Activated gamma-delta T cell treated with Interleukin-2 at 50 U/mL for 16 hours (primary cell): ENCODE measurements at regions not wholly inside any gene's neighbourhood (a gene's known extent, or its start where the extent isn't known, plus 50 kb on each side); places are given as distances from the start of the nearest gene placed in this dataset.
"Not testable (repeated sequence)": the region's sequence is repeated elsewhere in the genome, so short reads cannot be mapped to it uniquely, and the experiment has no call there.

ENCODE experiments used
- DNase-seq: peaks from one replicate; pipeline ENCODE4 v3.0.0-alpha.2; 2020

DNA sequence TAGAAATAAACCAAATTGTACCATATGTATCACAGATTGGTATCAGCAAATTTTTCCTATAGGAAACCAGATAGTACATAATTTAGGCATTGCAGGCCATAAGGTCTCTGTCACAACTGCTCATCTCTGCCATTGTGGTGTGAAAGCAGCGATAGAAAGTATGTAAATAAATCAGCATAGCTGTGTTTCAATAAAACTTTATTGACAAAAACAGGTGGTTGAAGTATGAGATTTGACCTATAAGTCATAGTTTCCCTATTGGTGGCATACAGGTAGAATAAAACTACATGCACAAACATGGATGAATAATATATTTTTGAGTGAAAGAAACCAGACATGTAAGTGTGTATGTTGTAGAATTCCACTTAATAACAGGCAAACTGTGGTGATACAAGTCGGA is 1454.9 kb downstream of the REEP3 start:
- no peak for DNase-seq

DNA sequence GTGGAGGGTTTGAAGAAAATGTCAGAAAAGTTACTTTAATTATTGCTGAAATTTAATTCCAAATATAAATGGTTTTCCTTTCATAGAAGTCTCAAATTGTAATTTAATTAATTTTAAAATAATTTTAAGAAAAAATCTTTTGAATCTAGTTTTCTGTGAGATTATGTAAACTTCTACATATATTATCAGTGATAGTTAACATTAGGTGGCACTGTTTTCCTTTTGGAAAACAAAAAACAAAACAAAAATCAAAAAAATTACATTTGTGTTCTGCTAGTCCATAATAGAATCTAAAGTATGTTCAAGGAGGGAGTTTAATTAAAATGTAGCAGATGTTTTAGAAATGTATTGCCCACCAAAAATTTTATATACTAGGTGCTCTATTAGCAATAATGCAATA is 1456.7 kb downstream of the REEP3 start:
- DNase-seq, result no peak

- DNase-seq, result no peak
Observed at GRCh38 chr10:64996886-64997285, 1475.7 kb downstream of the REEP3 start.

DNA sequence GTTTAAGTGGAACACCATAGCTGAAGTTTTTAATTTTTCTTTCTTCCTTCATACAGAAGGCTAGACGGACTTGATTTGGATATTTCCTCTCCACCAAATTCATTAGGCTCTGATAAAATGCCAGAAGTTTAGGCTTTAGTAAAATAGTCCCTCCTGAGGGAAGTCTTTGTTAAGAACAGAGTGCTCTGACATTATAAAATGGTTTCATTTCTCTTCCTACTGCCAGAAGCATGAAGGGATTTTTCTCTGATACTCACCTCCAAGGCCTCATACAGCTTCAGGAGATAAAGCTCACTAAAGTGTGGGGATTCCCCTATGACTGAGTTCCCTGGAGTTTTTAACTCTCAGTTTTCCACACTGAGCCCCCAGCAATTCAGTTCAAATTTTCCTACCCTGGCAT is 1489.6 kb downstream of the REEP3 start:
- DNase-seq, result no peak

DNA sequence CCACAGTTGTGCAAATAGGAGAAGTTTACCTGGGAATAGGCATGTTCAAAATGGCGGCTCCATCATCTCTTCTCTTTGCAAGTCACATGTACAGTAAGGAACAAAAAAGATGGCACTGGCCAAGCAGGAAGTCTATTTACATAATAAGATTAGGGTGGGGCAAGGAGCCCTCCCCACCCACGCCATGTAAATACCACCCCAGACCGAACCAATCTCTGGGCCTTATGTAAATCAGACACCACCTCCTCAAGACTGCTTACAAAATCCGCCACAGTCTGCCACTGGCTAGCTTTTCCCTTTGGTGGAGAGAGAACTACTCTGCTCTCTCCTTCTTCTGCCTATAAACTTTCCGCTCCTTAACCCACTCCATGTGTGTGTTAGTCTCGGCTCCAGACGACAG is 1496.3 kb downstream of the REEP3 start:
- no peak for DNase-seq

- no peak for DNase-seq
Observed at GRCh38 chr10:65024886-65025285, 1503.7 kb downstream of the REEP3 start.

- DNase-seq, result no peak
Observed at GRCh38 chr10:65030263-65030662, 1509.1 kb downstream of the REEP3 start.

DNA sequence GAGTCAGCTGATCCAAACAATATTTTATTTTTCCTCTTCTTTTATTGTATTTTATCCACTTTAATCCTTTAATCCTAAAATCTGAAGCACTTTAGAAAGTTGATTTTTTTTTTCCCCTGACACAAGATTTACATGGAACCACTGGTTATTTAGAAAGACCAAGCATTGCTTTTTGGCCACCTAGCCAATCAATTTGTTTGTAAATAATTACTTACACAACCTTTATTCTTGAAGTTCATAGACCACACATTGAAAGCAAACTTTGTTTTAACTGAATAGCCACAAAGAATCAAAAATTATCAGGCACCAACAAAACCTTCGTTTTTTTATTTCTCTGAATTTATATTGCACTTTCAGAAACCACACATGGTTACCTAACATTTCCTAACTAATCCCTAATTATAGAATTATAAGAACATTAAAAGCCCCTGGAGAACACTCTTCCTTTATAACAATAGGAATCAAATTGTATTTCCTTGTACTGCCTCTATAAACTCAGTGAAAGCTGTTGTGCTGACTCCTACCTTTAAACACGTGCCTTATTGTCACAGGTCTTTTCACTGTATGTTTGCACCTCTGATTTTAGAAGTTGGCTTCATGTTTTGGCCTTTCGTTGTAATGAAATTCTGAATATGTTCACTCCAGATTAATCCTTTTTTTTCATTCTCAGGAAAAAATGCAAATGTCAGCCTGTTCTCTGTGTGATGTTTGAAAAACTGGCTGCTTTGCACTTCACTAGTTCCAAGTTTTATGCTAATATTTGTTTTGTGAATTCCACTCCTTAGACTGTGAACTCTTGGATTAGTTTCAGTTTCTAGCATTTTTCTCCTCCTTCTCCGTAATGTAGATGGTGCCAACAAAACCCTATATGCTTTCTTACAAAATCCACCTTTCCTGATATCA is 1511.9 kb downstream of the REEP3 start:
- no peak for DNase-seq

DNA sequence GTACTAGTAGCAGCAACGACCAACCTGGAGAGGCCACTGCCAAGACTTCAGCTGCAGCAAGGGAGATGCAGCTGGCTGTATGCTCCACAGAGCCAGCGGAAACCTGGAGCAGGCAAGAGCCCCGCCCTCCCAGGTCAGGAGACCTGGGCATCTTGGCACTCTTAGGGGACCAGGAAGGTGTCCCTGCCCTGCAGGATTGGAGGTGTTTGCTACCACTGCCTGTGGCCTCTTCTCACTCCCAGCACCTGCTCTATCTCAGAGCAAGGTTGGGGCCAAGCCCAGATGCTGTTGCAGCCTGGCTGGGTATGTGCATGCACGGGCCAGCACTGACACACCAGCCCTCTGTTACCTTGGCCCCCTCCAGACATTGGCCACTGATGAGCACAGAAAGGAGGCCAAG is 1512.8 kb downstream of the REEP3 start:
- DNase-seq, result no peak

DNA sequence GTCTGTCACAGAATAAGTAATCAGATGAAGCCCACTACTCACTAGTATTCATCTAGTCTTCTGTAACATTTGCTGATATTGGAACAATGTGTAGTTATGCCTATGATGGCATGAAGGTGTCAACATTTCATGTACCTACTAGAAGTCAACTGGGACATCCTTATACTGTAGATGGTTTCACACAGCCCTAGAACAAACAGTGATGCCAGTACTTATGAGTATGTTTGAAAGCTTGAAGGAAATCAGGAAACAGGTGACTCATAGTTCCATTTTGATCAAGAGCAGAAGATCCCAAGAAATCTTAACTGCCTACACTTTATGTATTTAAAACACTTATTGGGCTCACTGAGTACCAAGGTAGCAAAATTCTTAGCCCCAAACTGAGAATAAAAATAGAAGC is 1519.6 kb downstream of the REEP3 start:
- no peak for DNase-seq

DNA sequence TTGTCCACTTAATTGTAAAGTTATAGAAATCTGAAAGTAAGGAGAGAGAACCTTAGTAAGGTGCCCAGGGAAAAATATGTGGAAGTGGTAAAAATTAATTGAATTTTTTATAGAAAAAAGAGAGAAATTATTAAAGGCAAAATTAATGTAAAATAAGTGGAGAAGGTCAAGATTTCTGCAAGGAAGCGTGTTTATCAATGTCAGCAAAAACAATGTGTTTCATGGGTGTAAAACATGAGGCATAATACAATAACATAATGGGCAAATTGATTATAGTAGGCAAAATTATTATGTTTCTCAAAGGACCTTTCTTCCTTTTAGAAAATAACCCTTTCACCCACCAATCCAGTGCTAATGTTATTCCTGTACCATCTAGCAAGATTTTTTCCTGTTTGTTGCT is 1520.1 kb downstream of the REEP3 start:
- no peak for DNase-seq

DNA sequence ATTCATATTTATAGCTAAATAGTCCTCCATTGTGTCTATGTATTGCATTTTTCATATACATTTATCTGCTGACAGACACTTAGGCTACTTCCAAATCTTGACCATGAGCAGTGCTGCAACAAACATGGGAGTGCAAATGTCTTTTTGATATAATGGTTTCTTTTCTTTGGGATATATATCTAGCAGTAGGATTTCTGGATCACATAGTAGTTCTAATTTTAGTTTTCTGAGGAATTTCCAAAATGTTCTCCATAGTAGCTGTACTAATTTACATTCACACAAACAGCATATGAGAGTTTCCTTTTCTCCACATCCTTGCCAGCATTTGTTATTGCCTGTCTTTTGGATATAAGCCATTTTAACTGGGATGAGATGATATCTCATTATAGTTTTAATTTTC is 1521.3 kb downstream of the REEP3 start:
- DNase-seq, result no peak

DNA sequence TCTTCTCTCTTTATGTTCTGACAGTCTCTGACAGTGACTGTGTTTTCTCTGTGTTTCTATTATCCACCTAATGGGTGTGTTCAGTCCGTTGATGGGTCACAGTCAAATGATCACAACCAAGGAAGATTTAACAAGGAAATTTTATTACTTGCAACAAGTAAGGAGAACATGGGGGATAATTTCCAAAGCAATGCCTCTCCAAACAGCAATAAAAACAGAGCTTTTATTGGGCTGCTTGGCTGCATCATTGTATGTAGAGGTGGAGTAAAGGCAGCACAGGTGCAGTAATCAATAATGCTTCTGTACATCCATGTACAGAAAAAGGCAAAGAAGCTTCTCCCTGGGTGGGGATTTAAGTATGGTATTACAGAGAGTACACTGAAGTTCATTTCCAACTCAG is 1525.6 kb downstream of the REEP3 start:
- DNase-seq, result no peak

- not testable (repeated sequence) for DNase-seq
Observed at GRCh38 chr10:65052111-65052510, 1530.9 kb downstream of the REEP3 start.

GRCh38 chr10:65053397-65053796 is 1532.2 kb downstream of the REEP3 start:
- DNase-seq, result not testable (repeated sequence)

GRCh38 chr10:65053831-65054351 is 1532.7 kb downstream of the REEP3 start:
- not testable (repeated sequence) for DNase-seq

DNA sequence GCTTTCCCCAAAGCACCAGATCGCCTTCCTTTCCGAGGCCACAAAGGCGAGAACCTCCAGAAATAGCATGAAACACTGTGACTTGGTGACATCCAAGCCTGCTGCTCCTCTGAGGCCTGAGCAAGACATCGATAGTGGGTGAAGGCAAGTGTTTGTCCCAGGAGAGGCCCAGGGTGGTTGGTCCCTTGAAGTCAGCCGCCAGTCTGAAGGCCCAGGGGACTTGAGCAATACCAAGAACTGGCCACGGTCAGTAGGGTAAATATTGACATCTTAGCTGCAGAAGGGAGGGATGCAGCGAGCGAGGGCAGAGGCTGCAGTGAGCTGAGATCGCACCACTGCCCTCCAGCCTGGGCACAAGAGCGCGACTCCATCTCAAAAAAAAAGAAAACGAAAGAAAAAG is 1533.5 kb downstream of the REEP3 start:
- not testable (repeated sequence) for DNase-seq

GRCh38 chr10:65065278-65065677 is 1544.1 kb downstream of the REEP3 start:
- no peak for DNase-seq

DNA sequence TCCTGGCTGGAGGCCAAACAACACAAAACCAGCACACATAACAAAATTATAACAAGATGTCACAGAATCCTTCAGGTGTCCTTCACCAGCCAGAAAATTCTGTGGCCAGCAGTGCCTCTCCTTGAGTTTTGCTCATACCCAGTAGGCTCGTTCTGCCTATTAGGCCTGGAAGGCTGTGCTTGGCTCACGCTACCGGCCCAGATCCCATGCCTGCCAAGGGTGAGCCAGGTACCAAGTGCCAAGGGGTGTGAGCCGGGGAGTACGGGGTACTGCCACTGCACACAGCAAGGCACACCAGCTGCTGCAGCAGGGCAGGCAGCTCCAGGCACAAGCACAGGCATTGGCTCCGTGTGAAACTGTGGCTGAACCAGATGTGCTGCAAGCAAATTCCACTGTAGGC is 1562.0 kb downstream of the REEP3 start:
- DNase-seq, result no peak

GRCh38 chr10:65090991-65091390 is 1569.8 kb downstream of the REEP3 start:
- no peak for DNase-seq

DNA sequence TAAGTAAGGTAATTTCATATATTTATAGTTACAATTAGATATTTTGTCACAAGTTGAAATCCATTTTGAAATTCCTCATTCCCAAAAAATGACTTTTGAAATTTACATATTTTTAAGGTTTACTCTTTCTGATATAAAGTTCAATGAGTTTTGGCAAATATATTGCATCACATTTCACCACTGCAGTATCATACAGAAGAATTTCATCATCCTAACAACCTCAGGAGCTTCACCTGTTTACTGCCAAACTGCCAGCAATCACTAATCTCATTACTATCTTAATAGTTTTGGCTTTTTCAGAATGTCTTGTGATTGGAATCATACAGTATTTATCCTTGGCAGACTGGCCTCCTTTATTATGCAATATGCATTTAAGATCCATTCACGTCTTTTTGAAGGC is 1578.9 kb downstream of the REEP3 start:
- no peak for DNase-seq

GRCh38 chr10:65100881-65101280 is 1579.7 kb downstream of the REEP3 start:
- not testable (repeated sequence) for DNase-seq

DNA sequence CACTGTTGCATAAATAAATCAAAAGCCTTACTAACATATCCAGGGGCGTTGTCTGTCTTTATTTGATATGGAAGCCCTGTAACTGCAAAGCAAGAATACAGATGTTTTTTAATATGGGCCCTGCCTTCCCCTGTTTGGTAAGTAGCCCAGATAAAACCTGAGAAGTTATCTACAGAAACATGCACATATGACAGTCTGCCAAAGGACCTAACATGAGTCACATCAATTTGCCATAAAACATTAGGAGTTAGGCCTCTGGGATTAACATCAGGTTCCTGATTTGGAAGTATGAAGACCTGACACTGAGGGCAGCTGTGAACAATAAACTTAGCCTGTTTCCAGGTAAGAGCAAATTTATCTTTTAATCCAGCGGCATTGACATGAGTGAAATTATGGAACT is 1588.8 kb downstream of the REEP3 start:
- DNase-seq, result no peak

- DNase-seq, result not testable (repeated sequence)
Observed at GRCh38 chr10:65111059-65111458, 1589.9 kb downstream of the REEP3 start.

DNA sequence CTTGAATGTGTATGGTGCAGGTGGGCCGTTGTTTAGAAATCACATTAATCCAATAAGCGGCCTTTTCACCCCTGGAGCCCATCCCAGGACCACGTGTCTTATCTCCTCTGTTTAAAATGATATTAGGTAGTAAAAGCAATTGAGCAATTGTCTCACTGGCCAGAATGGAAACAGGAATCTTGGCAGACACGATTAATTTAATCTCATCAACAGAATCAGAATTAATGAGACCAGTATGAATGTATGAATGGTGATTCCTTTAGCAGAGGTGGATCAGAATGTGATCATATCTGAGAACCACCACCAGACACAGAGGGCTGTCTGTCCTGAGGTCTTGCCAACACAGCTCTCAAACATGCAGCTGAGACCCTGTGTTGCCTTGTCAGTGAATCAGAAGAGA is 1591.4 kb downstream of the REEP3 start:
- DNase-seq, result no peak
